GM20000 (cell line): ENCODE measurements at regions not wholly inside any gene's neighbourhood (a gene's known extent, or its start where the extent isn't known, plus 50 kb on each side); places are given as distances from the start of the nearest gene placed in this dataset.
"Not testable (repeated sequence)": the region's sequence is repeated elsewhere in the genome, so short reads cannot be mapped to it uniquely, and the experiment has no call there.

Experiments used
- DNase-seq: peaks from one replicate; pipeline ENCODE4 v3.0.0; 2012; ENCODE audit warnings: low spot score
- CTCF ChIP-seq: IDR thresholded peaks from 2 replicates; pipeline ENCODE4 v1.5.1; 2012; ENCODE audit warnings: mild to moderate bottlenecking, control low read depth; ENCODE audit errors: extremely low read depth, missing control alignments

- no peak for TF ChIP-seq CTCF
- no peak for DNase-seq
Observed at GRCh38 chr6:76768556-76768955, 694.7 kb downstream of the HTR1B start.

GRCh38 chr6:76764057-76764456 lies 691.6 kb upstream of the IMPG1 start:
- no peak for DNase-seq
- TF ChIP-seq CTCF = no peak

- TF ChIP-seq CTCF = no peak
- no peak for DNase-seq
Observed at GRCh38 chr6:76752841-76753240, 680.4 kb upstream of the IMPG1 start.

- not testable (repeated sequence) for DNase-seq
Observed at GRCh38 chr6:76745388-76745787, 672.9 kb upstream of the IMPG1 start.

GRCh38 chr6:76744151-76744720 lies 671.8 kb upstream of the IMPG1 start:
- not testable (repeated sequence) for DNase-seq

GRCh38 chr6:76742919-76743318 lies 670.5 kb upstream of the IMPG1 start:
- TF ChIP-seq CTCF = no peak
- no peak for DNase-seq

GRCh38 chr6:76719449-76719848 lies 647.0 kb upstream of the IMPG1 start:
- no peak for TF ChIP-seq CTCF
- DNase-seq = no peak

- no peak for DNase-seq
- no peak for TF ChIP-seq CTCF
Observed at GRCh38 chr6:76708641-76709331, 636.3 kb upstream of the IMPG1 start.
